GM21825 (cell line): ENCODE measurements at regions not wholly inside any gene's neighbourhood (a gene's known extent, or its start where the extent isn't known, plus 50 kb on each side); places are given as distances from the start of the nearest gene placed in this dataset.
"Not testable (repeated sequence)": the region's sequence is repeated elsewhere in the genome, so short reads cannot be mapped to it uniquely, and the experiment has no call there.

ENCODE experiments used
- ATAC-seq: cut with Tn5 transposase; IDR thresholded peaks from one replicate; pipeline ENCODE4 v1.9.1; 2021; ENCODE audit warnings: mild to moderate bottlenecking, moderate library complexity; ENCODE audit not compliant: unreplicated experiment

DNA sequence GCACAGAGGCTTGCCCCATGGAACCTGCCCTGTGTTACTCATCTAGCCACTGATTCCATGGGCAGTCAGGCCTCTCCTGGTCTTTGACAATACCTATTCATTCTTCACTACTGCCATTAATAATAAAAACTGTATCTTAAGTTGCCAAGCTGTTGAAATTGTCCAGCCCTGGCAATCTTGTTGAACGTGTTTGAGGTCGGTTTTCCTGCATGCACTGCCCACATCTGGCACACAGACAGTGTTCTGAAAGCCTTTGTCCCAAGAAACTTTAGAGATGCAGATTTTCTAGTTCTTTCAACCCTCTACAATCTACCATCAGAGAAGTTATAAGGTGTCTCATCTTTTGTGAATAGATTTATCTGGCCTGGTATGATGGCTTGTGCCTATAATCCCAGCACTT is 567.2 kb upstream of the NECTIN3 start:
- ATAC-seq: no peak

DNA sequence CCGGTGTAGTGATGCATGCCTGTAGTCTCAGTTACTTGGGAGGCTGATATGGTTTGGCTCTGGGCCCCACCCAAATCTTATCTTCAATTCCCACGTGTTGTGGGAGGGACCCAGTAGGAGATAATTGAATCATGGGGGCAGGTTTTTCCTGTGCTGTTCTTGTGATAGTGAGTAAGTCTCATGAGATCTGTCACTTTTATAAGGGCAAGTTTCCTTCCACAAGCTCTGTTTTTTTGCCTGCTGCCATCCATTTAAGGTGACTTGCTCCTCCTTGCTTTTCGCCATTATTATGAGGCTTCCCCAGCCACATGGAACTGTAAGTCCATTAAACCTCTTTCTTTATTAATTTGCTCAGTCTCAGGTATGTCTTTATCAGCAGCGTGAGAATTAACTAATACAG is 566.7 kb upstream of the NECTIN3 start:
- ATAC-seq: no peak

DNA sequence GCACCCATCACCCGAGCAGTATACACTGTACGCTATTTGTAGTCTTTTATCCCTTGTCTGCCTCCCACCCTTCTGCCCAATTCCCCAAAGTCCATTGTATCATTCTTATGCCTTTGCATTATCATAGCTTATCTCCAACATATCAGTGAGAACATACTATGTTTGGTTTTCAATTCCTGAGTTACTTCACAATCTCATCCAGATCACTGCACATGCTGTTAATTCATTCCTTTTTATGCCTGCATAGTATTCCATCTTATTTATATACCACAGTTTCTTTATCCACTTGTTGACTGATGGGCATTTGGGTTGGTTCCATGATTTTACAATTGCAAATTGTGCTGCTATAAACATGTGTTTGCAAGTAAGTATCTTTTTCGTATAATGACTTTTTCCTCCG is 564.7 kb upstream of the NECTIN3 start:
- ATAC-seq: no peak

DNA sequence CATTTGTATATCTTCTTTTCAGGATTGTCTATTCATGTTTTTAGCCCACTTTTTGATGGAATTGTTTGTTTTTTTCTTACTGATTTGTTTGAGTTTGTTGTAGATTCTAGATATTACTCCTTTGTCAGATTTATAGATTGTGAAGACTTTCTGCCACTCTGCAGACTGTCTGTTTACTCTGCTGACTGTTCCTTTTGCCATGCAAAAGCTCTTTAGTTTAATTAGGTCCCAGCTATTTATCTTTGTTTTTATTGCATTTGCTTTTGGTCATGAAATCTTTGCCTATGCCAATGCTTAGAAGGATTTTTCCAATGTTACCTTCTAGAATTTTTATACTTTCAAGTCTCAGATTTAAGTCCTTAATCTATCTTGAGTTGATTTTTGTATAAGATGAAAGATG is 564.0 kb upstream of the NECTIN3 start:
- not testable (repeated sequence) for ATAC-seq

DNA sequence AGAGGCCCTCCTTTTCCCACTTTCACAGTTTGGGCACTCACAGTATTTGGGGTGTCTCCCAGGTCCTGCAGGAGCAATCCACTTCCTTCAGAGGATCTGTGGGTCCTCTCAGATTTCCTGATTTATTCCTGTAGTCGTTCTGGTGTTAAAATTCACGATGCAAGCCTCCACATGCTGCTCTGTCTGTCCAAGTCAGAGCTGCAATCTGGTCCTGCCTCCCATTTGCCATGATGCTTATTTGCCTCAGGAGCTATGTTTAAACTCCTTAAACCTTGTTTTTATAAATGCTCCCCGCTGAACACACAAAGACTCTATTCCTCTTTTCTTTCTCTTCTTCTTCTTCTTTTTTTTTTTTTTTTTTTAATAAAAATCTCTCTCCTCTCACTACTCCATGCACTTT is 558.7 kb upstream of the NECTIN3 start:
- no peak for ATAC-seq

DNA sequence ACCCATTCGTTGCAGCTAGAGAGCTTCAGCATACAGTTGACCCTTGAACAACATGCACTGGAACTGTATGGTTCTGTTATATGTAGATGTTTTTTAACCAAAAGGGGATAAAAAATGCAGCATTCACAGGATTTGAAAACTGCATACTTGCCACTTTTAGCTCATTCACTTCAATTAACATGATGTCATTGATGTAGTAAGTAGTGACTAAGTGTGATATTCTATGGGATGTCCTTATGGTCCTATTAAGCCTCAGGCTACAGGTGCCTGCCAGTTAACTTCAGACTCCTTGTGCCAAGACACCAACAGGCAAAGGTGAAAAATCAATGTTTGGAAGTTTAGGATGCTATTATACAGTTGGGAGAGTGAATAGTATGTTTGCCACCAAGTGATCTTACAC is 553.6 kb upstream of the NECTIN3 start:
- no peak for ATAC-seq

DNA sequence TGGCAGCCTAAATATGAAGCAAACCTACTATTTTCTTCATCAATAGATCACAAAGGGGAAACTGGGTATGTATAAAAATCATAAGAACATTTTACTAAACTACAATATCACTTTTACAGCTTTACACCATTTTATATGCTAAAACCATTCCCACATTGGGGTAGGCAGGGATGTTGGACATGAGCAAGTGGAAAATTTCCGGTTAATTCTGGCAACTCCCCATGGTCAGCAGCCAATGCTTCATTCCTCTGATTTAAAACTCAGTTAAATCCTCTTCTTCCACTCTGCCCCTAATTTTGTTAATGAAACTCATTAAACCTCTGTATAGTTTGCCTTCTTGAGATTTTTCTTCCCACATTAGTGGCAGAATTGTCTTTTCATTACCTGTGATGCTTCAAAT is 552.5 kb upstream of the NECTIN3 start:
- ATAC-seq: no peak

DNA sequence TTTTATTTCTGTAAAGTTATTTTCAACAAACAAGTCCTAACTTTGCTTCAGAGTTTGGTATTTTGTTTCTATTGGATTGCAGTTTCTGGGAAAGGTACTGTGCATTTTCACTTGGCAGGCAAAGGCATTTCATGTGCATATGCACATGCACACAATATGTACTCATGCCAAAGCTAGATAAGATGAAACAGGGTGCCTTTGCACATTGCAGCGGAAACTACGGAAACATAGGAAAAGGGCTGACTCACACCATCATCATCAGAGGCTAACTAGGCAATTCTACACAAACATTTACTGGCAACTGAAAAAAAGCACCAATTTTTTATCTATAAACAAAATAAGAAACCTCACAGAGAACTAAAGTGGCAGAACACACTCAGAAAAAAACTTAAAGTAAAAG is 550.6 kb upstream of the NECTIN3 start:
- no peak for ATAC-seq

DNA sequence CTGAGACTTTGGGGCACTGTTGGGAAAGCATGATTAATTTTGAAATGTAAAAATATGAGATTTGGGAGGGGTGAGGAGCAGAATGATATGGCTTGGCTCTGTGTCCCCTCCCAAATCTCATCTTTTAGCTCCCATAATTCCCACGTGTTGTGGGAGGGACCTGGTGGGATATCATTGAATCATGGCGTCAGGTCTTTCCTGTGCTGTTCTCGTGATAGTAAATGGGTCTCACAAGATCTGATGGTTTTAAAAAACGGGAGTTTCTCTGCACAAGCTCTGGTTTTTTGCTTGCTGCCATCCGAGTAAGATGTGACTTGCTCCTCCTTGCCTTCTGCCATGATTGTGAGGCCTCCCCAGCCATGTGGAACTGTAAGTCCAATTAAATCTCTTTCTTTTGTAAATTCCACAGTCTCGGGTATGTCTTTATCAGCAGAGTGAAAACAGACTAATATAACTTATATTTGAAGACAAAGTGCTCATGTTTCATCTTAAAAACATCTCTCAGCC is 546.0 kb upstream of the NECTIN3 start:
- not testable (repeated sequence) for ATAC-seq

DNA sequence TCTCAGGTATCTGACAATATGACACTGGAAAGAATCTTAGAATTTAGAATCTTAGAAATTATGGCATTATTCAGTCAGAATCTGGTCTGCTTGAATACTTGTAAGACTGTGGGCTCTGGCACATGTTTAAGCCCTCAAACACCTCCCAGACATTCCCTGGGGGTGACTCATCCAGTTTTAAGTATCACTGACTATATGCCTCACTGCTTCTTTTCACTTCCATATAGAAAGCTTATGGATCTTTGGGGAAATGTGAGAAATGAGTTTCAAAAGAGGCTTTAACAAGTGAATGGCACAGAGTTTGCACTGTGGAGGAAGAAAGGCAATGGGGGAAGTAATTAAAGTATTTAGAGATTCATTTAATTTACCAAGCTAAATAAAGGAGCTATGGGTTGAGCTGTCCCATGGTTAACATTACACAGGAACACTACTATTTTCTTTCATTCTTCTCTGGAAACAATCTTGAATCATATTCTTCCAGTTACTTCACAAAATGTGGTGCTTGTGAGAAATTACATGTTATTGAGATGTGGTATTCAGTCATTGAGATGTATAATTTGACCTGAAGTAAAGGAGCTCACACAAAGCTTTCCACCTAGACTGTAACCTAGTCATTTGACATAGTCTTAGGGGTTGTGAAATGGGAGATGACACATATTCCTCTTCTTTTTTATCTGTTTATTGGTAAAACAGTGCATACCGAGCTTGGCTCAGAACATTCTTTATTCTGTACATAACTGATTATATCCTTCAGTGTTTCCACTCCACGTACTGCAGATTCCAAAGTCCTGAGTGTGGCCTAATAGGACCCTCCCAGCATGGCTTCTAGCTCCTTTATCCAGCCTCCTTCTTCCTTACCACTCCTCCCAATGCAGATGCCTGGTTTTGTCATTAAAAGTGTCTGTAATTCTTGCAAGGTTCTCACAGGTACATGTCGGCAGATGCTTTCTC is 544.6 kb upstream of the NECTIN3 start:
- ATAC-seq: no peak

DNA sequence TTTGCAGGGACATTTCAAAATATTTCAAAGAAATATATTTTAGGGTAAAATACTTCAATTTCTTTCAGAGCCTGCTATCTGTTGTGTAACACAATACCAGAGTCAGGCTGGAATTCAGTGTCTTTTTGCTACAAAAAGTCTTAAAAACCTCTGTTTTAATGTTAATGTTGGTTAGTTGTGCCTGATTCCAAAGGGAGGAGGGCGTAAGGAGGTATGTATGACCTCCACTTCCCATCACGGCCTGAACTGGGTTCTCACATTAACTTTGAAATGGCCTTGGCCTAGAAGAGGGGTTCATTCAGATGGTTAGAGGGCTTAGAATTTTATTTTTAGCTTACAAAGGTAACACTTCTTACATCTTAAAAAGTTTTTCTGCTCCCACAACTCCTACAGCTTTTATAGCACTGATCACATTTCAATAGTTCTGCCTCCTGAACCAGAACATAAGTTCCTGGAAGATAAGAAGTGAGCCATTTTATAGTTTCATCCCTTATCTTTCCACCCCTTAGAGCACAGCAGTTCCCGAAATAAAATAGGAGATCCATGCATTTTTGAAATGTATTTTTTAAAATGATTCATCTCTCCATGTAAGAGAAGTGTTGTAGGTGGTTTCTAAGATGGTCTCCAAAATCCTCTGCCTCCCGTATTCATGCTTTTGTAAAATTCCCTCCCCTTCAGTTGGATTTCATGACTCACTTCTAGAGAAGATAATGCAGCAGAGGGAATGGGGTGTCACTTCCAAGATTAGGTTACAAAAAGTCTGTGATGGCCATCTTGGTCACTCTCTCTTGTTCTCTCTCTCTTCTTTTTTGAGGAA is 543.1 kb upstream of the NECTIN3 start:
- ATAC-seq: no peak

DNA sequence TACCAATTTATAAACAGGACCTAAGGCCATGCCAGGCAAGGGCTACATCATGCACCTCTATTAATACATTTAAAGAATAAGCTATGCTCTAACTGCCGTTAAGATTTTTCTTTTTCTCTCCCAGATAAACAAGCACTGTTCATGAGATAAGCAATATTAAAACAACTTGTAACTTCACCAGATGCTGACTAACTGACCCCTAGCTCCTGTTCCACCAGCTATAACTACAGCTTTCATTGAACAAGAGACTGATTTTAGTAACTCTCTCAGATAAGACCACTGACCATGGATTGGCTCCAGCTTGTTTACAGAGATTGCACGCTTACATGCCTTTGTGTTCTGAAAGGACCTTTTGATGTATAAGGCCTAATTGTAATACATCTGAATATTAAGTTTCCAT is 540.7 kb upstream of the NECTIN3 start:
- no peak for ATAC-seq

DNA sequence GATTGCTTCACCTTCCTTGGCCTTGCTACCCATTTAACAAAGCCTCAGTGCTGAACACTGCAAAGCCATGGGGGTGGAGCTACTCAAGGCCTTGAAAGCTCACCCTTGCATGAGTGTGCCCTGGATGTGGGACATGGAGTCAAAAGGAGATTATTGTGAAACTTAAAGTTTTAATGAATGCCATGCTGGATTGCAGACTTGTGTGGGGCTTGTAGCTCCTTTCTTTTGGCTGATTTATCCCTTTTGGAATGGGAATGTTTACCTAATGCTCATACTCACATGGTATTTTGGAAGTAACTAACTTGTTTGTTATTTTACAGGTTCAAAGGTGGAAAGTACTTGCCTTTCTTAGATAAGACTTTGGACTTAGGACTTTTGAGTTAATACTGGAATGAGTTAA is 538.5 kb upstream of the NECTIN3 start:
- ATAC-seq: no peak

DNA sequence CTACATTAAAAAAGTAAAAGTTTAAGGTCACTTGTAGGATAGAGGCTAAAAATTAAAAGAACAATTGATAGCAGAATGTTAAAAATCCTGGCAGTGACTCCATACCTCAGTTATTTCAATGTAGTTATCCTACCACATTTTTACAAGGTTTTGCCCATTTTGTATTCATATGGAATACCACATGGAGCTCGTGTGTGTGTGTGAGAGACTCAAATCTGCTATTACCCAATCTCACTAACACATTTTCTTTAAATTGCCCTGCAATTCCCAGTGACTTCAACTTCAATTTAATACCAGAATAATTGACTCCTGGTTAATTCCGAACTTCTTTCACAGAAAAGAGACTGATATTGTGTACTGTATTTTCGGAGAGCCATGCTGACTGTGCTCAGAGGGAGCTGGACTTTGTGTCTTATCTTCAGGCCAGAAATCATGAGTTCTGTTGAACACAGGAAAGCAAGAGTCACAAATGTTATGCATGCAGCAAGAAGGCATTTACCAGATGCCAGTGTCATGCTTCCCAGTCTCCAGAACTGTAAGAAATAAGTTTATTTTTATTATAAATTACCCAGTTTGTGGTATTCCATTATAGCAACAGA is 529.0 kb upstream of the NECTIN3 start:
- ATAC-seq: no peak

DNA sequence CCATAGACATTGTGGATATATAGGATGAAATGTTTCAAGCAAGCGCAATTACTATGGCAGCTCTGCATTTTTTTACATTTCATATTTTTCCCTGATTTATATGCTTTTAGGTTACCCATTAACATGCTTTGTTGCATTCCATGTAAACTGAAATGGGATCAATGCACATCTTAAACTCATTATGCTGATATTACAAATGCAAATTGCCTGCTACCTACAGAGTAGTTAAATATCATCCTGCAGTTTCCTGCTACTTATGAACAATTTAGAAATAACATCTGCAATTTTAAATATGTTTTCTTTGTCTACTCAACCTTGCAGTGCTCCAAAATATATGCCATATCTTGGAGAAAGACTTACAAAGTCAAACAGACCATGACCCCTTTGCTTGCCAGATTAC is 526.9 kb upstream of the NECTIN3 start:
- no peak for ATAC-seq

DNA sequence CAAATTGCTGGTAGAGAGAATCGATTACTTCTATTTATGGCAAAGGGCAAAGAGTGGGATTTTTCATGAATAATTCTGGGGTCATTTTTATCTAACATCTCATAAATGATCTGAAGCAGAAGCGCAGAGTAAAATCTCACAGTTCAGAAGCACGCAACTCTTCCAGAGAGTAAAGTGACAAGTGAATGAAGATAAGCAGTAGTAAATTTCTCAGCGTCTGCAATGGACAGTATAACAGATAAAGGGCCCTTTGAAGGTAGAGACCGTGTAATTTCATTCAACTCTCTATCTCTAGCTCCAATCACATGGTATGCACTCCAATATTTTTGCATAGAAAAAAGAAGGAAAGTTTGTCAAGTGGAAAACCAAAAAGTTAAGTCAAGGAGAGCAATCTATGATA is 521.1 kb upstream of the NECTIN3 start:
- no peak for ATAC-seq

DNA sequence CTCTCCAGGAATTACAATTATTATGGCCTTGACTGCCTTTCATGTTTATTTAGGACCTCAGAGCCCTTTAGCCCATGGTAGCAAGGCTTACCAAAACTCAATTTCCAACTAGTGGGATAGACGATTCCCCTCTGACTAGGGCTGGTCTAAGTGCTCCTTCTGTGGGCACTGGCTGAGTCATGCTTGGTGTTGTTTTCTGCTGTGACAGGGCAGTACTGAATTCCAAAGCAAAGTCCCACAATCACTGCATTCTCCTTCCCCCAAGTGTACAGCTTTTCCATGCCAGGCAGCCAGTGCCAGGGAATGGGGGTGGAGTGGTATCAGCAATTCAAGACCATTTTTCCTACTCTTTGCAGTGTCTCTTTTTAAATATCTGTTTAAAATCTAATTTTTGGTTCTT is 509.0 kb upstream of the NECTIN3 start:
- no peak for ATAC-seq

DNA sequence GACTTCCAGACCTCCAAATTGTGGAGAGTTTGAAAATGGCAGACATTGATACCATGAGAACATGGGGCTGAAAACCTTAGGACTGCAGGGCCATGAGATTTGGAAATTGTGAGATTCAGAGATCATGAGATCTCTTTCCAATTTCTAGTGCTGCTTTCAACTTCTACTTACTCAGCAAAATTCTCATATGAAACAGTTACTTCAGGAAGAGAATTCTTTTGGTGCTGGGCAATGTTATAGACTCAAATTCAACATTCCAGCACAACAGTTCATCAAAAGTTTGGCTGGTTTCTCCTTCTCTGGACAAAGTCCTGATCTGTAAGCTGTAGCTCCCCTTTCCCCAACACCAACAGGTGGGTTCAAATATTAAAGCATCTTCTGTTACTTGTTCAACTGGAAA is 506.9 kb upstream of the NECTIN3 start:
- ATAC-seq: no peak

DNA sequence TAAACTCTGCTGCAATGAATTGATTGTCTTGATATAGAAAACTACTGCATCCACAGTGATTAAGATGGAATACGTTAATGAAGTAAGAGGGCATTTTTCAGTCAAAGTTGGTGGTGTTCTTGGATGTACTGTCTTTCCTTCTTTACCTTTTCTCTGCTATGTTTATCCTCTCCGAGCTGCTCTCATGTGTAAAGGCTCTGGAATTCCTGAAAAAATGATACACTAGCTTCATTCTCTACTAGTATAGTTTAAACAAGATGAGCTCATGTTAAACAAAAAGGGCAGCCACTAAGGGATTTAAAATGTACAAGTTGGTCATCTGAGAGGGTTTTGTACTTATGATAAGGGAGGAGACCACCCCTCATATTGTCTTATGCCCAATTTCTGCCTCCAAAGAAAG is 504.6 kb upstream of the NECTIN3 start:
- no peak for ATAC-seq

DNA sequence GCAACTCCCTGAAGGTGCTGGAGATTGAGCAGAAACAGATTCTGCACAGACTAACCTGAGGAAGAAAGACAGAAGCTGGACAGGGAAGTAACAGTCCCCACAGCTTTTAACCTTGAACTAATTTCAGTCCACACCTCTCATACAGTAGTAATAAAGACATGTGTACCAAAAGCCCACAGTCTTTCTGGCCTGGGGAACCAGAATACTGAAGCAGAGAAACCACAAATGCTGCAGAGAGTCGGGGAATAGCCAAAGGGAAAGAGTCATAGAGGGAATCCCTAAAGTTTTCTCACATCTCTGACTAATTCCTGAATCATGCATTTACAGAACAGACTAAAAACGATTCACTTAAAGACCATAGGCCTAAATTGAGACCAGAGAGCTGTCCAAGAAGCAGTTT is 503.4 kb upstream of the NECTIN3 start:
- no peak for ATAC-seq

DNA sequence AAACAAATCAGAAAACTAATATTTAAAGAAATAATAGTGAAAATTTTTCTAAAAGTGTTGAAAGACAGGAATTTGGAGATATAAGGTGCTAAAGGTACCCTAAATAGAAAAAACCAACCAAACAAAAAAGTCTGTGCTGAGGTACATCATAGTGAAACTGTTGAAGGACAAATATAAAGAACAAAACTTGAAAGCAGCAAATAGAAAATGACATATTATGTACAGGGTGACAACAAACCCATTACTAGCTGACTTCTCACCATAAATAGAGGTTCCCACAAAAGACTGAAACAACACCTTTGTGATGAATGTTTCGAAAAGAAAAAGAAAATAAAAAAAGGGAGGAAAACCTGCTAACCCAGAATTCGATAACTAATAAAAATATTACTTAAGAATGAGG is 502.5 kb upstream of the NECTIN3 start:
- ATAC-seq: no peak

DNA sequence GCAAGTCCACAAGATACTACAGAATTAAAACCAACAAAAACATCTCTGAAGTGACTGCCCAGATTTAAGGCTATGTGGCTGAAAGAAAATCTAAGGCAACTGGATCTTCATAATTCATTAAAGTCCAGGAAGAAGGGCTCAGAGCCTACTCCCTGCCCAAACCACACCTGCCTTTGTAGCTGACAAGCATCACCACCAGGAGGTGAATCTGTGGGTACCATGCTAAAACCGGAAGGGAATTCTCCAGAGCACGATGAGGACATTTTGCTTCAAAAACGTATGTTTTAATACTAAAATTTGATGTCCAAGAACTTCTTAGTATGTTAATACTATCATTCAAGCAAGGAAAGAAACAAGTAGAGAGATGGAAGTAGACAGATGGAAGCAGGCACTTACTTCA is 495.9 kb upstream of the NECTIN3 start:
- no peak for ATAC-seq
